ENCODE measurements at regions not wholly inside any gene's neighbourhood (a gene's known extent, or its start where the extent isn't known, plus 50 kb on each side); places are given as distances from the start of the nearest gene placed in this dataset.
A peak's percentile ranks its signal among the peaks of the same experiment; 100 is the strongest.

DNA sequence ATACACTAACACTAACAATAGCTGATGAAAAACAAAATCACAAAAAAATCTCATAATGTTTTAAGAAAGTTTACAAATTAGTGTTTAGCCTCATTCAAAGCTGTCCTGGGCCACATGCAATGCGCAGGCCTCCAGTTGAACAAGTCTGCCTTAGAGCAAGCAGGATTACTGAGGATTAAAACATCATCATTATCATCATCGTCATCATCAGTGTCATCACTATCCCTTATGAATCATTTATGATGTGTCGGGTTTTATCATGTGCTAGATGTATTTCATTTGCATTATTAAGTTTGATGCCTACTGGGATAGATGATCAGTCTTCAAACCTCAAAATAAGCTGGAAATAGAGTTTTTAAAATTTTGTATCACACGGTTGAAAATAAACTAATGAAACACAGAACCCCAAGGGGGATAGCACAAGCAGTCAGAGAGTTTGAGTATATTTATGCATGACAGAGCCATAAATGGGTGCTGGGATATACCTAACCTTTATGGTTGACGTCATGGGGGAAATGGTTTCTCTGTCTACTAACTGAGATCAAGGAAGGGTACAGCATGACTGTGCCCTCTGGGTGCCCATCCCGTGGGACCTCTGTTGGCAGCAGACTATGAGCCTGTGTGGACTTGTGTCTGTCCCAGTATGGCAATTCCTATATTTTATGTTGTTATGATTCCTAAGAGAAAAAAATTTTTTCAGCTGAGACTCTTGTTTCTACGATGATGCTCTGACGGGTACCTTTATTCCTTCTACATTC lies 150.3 kb upstream of the ADRA1B start:
- POLR2A ChIA-PET, result no interaction called here
- CTCF ChIA-PET, result no interaction called here
- Mint-ChIP-seq H3K27me3 (peaks cover 25% of the 10 kb centered on the region), H3K36me3 (ENCODE audit: low read depth) (no peaks in the 10 kb centered on the region), H3K27ac (no peak overlapping the region), H3K4me3 (no peak overlapping the region), H3K9me3 (ENCODE audit: low read depth) (no peaks in the 10 kb centered on the region), H3K4me1 (peaks cover 10% of the 10 kb centered on the region)
- ATAC-seq (no peak), DNase-seq (no peak)
- intact Hi-C loops (cut with DNase I, micrococcal nuclease), result no loop called here

DNA sequence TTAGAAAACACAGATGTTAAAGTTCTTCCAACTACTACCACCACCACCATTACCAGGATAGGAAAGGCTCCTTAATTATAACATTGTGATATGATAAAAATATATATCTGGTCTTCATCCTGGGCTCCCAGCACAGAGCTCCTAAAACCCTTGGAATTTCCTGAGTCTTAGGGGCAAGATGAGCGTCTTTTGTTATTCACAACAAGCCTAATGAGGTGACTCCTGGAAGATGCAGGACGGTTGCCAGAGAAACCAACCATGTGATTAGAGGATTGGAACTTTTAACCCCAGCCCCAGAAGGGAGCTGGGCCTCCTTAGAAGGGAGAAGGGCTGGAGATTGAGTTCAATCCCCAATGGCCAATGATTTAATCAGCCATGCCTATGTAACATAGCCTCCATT lies 148.0 kb upstream of the ADRA1B start:
- intact Hi-C loops (cut with DNase I, micrococcal nuclease), result no loop called here
- Mint-ChIP-seq H3K4me3 (no peak overlapping the region), H3K4me1 (peaks cover 14% of the 10 kb centered on the region), H3K27ac (no peak overlapping the region), H3K36me3 (ENCODE audit: low read depth) (no peaks in the 10 kb centered on the region), H3K27me3 (peaks cover 28% of the 10 kb centered on the region), H3K9me3 (ENCODE audit: low read depth) (no peaks in the 10 kb centered on the region)
- CTCF ChIA-PET, result no interaction called here
- DNase-seq, result no peak
- POLR2A ChIA-PET, result no interaction called here
- ATAC-seq, result no peak

DNA sequence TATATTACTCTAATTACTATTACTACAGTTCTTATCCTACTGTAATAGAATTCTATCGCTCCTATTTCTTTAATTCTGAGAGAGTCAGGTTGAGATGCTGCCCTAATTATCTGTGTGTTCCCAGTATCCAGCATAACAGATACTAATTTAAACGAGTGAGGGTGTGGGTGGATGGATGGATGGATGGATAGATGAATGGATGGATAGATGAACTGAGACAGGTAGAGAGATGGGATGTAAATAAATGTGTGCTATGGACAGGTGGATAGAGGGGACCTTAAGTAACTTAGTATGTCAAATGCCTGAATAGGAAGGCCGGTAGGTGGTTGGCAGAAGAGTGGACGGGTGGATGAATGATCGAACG lies 143.6 kb upstream of the ADRA1B start:
- intact Hi-C loops (cut with DNase I, micrococcal nuclease), result loop anchor here (1.0 to 10.0 kb wide), 5 partner anchors 315 to 598 kb away; no protein-coding TSS in a partner anchor
- H3K36me3 Mint-ChIP-seq (ENCODE audit: low read depth), result no peaks in the 10 kb centered on the region
- H3K4me1 Mint-ChIP-seq, result peaks cover 17% of the 10 kb centered on the region
- no peak for ATAC-seq
- ChIA-PET POLR2A (no interaction called here), CTCF (no interaction called here)
- H3K9me3 Mint-ChIP-seq (ENCODE audit: low read depth), result peaks cover 2% of the 10 kb centered on the region
- DNase-seq, result no peak
- peak overlapping the region; percentile 61 for H3K27ac Mint-ChIP-seq
- peaks cover 47% of the 10 kb centered on the region for H3K27me3 Mint-ChIP-seq
- peak overlapping the region; percentile 30 for H3K4me3 Mint-ChIP-seq

DNA sequence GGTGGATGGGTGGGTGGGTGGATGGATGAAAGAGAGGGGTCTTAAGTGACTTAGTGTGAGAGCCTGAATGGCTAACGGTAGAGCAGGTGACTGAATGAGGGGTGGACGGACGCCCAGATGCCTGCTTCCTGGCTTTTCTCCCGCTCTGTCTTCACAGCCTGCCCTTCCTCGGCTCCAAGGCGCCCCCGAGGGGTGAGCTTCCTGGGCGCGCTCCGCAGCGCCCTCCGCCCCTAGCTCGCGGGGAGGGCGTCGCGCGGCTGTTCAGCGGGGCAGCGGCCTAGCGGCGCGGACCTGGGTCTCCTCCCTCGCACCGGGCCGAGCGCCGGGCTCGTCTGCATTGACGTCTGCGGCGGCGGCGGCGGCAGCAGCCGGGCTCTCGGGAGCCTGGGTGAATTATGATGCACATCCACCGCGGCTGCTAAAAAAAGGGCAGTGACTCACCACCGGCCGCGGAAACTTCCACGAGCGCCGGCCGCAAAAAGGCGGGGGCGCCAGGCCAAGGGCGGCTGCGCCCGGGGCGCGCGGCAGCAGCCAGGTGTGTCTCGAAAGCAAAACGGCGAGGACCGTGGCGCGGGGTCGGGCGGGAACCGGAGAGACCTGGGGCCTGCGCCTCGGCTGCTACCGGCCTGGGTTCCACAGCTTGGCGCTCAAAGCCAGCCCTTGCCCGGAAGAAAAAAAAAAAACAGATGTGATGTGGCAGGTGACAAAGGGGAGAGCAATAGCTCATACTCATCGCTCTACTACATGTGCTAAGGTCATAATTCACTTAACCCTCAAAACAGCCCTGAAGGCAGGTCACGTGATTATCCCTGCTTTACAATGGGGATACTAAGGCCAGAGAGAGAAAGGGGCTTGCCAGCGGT lies 143.0 kb upstream of the ADRA1B start:
- H3K27ac Mint-ChIP-seq, result peak overlapping the region; percentile 37
- H3K4me3 Mint-ChIP-seq, result peak overlapping the region; percentile 30

DNA sequence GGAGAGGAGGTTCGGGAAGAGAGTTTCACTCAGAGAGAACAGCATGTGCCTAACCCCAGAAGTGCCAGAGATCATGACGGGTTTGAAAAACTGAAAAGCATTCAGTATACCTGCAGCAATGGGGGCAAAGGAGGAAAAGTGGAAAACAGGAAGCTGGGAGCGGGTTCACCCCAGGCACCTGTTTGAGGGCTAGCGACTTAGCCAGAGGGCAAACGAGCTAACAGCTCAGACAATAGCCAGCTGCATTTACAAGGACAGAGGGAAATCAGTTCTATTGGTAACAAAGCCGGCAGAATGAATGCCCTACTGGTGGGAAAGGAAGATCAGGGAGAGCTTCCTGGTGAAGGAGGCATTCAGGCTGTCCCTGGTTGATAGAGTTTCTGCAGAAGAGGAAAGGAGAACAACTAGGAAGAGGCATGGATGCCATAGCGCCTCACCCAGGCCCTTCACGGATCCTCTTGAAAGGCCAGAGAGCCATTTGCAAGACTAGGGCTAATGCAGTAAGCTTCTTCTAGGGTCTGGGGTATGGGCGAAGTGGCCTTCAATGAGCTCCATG lies 141.7 kb upstream of the ADRA1B start:
- intact Hi-C loops (cut with DNase I, micrococcal nuclease), result loop anchor here in 1 of 2 experiments (5.0 to 10.0 kb wide), 2 partner anchors 437 to 600 kb away; no protein-coding TSS in a partner anchor
- peaks cover 42% of the 10 kb centered on the region for H3K27me3 Mint-ChIP-seq
- no peaks in the 10 kb centered on the region for H3K36me3 Mint-ChIP-seq (ENCODE audit: low read depth)
- ChIA-PET CTCF (interaction anchor here (1.5 kb wide), 1 partner anchor 259 kb away, joined by 4 read pairs; no protein-coding TSS in a partner anchor), POLR2A (no interaction called here)
- DNase-seq (no peak), ATAC-seq (no peak)
- H3K9me3 Mint-ChIP-seq (ENCODE audit: low read depth), result peaks cover 2% of the 10 kb centered on the region
- H3K4me3 Mint-ChIP-seq, result no peak overlapping the region
- H3K27ac Mint-ChIP-seq, result no peak overlapping the region
- peaks cover 24% of the 10 kb centered on the region for H3K4me1 Mint-ChIP-seq

More for the DNA sequence above, 143.0 kb upstream of the ADRA1B start:
- Mint-ChIP-seq H3K36me3 (ENCODE audit: low read depth) (no peaks in the 10 kb centered on the region), H3K9me3 (ENCODE audit: low read depth) (peaks cover 2% of the 10 kb centered on the region), H3K27me3 (peaks cover 46% of the 10 kb centered on the region), H3K4me1 (peaks cover 17% of the 10 kb centered on the region)
- ATAC-seq (peak; percentile 91), DNase-seq (peak; percentile 92)
- POLR2A ChIA-PET, result interaction anchor here (0.6 kb wide), 1 partner anchor 269 kb away, joined by 3 read pairs; no protein-coding TSS in a partner anchor
- CTCF ChIA-PET, result interaction anchor here (1.5 kb wide), 1 partner anchor 257 kb away, joined by 4 read pairs; no protein-coding TSS in a partner anchor
- intact Hi-C loops (cut with DNase I, micrococcal nuclease), result loop anchor here (1.0 to 10.0 kb wide), 5 partner anchors 316 to 598 kb away; no protein-coding TSS in a partner anchor

DNA sequence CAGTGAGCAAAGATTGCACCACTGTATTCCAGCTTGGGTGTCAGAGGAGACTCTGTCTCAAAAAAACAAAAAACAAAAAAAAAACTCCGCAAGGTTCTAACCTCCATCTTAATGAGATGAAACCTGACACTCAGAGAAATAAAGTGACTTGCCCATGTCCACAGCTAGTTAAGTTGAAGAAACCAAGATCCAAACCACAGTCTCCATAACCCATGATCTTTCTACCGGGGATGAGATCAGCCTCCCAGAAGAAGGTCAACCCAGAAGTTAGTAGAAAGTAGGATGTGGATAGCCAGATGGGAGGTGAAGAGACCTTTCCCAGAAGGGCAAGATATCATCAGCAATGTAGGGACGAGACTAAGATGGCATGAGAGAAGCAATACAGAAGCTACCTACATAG lies 140.4 kb upstream of the ADRA1B start:
- ATAC-seq (no peak), DNase-seq (no peak)
- Mint-ChIP-seq H3K9me3 (ENCODE audit: low read depth) (peaks cover 2% of the 10 kb centered on the region), H3K27ac (no peak overlapping the region), H3K27me3 (peaks cover 43% of the 10 kb centered on the region), H3K4me3 (no peak overlapping the region), H3K4me1 (peaks cover 31% of the 10 kb centered on the region), H3K36me3 (ENCODE audit: low read depth) (no peaks in the 10 kb centered on the region)
- intact Hi-C loops (cut with DNase I, micrococcal nuclease), result loop anchor here in 1 of 2 experiments (10.0 kb wide), 1 partner anchor 601 kb away; no protein-coding TSS in a partner anchor
- ChIA-PET POLR2A (interaction anchor here (0.6 kb wide), 1 partner anchor 839 kb away, joined by 3 read pairs; no protein-coding TSS in a partner anchor), CTCF (no interaction called here)

DNA sequence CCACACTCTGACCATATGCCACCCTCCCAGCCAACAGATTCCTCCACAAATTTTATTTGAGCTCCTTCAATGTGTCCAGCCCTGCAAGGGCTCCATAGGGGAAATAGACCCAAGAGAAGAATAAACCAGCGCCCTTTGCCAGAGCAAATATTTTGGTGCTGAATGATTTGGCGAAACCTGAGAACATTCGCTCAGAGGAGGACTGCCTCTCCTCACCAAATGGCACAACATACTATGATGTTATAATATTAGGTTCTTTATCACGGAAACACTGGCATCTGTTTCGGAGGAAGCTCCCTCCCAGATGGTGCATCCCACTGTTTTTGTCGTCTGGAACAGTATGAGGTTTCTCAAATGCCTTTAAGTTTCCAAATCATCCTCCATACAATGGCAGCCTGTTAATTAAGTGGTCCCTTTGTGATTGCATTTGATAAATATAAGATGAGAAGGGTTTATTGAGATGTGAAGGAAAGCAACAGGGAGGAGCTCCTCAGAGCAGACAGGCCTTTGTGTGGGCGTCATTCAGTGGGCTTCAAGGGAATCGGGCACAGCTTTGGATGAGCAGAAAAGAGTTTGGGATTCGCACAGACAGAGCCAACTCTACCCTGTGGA lies 139.1 kb upstream of the ADRA1B start:
- Mint-ChIP-seq H3K4me1 (peaks cover 34% of the 10 kb centered on the region), H3K36me3 (ENCODE audit: low read depth) (no peaks in the 10 kb centered on the region), H3K27ac (no peak overlapping the region), H3K9me3 (ENCODE audit: low read depth) (peaks cover 2% of the 10 kb centered on the region), H3K27me3 (peaks cover 45% of the 10 kb centered on the region), H3K4me3 (no peak overlapping the region)
- CTCF ChIA-PET, result interaction anchor here (0.6 kb wide), 1 partner anchor 928 kb away, joined by 3 read pairs; no protein-coding TSS in a partner anchor
- ATAC-seq (no peak), DNase-seq (no peak)
- POLR2A ChIA-PET, result no interaction called here
- intact Hi-C loops (cut with DNase I, micrococcal nuclease), result loop anchor here in 1 of 2 experiments (1.0 to 10.0 kb wide), 2 partner anchors 321 to 602 kb away; no protein-coding TSS in a partner anchor

DNA sequence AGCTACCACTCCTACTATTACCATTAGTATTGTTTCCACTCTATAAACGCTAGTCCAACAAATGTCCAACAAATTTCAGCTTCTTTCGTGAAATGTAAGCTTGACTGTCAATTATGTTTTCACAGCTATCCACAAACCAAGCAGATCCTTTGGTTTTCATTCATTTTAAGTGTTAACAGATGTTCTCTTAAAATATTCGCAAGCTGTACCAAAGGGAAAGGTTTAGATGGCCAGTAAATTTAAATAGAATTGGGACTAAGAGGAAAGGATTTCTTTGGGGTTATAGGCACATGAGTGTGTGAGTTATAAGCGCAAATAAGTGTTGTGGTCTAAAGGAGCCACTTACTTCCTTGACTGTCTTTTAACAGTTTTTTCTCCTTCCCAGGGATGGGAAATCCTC lies 136.8 kb upstream of the ADRA1B start:
- peaks cover 2% of the 10 kb centered on the region for H3K9me3 Mint-ChIP-seq (ENCODE audit: low read depth)
- ChIA-PET CTCF (interaction anchor here (0.7 to 1.0 kb wide), 2 partner anchors 16 to 461 kb away, joined by 3 read pairs; no protein-coding TSS in a partner anchor), POLR2A (no interaction called here)
- peaks cover 23% of the 10 kb centered on the region for H3K4me1 Mint-ChIP-seq
- DNase-seq (no peak), ATAC-seq (no peak)
- no peak overlapping the region for H3K4me3 Mint-ChIP-seq
- no peak overlapping the region for H3K27ac Mint-ChIP-seq
- intact Hi-C loops (cut with DNase I, micrococcal nuclease), result loop anchor here (2.0 to 10.0 kb wide), 3 partner anchors 321 to 605 kb away; no protein-coding TSS in a partner anchor
- peaks cover 44% of the 10 kb centered on the region for H3K27me3 Mint-ChIP-seq
- H3K36me3 Mint-ChIP-seq (ENCODE audit: low read depth), result no peaks in the 10 kb centered on the region

DNA sequence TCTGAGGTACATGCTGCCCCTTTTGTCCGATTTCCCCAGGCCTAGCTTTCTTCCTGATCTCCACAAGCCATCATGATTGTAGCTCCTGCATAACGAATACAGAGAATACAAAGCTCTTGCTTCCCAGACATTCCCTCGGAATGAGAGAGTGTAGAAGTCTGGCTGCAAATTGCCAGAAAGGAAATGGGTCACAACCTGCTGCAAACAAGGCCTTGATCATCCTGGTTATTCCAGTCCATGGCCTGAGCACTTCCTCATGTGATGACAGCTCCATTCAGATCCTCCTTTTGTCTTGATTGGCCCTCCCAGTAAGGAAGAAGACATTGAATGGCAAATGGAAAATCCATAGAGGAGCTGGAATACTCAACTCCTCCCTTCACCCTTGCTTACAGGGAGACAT lies 136.0 kb upstream of the ADRA1B start:
- no peak overlapping the region for H3K4me3 Mint-ChIP-seq
- H3K27ac Mint-ChIP-seq, result peak overlapping the region; percentile 5

DNA sequence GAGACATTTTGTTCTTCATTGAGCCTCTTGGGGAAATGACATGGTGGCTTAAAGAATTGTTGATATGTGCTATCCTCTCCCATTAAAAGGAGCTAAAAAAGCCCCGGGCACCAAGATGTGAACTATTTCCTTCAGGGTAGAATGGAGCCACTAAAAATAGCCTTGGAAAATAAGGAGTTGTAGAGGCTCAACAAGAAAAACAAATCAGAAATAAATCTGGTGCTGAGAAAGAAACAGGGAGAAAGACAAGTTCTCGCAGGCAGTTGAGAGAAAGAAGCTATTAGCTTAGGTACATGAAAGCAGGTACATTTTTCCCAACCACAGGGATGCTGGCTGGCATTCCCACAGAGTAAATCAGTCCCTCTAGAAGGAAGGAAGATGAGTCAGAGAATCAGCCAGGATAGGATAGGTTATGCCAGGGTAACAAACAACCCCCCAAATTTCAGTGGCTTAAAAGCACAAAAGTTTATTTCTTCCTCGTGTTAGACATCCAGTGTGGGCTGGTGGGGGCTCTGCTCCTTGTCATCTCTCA lies 134.6 kb upstream of the ADRA1B start:
- CTCF ChIA-PET, result no interaction called here
- no peak overlapping the region for H3K27ac Mint-ChIP-seq
- peaks cover 39% of the 10 kb centered on the region for H3K27me3 Mint-ChIP-seq
- peaks cover 18% of the 10 kb centered on the region for H3K4me1 Mint-ChIP-seq
- H3K4me3 Mint-ChIP-seq, result no peak overlapping the region
- intact Hi-C loops (cut with DNase I, micrococcal nuclease), result no loop called here
- ATAC-seq, result no peak
- H3K36me3 Mint-ChIP-seq (ENCODE audit: low read depth), result no peaks in the 10 kb centered on the region
- H3K9me3 Mint-ChIP-seq (ENCODE audit: low read depth), result no peaks in the 10 kb centered on the region
- DNase-seq, result no peak
- POLR2A ChIA-PET, result no interaction called here

More for the DNA sequence above, 136.0 kb upstream of the ADRA1B start:
- ChIA-PET CTCF (interaction anchor here (1.0 kb wide), 1 partner anchor 462 kb away, joined by 3 read pairs; no protein-coding TSS in a partner anchor), POLR2A (no interaction called here)
- ATAC-seq (no peak), DNase-seq (no peak)
- intact Hi-C loops (cut with DNase I, micrococcal nuclease), result no loop called here
- peaks cover 39% of the 10 kb centered on the region for H3K27me3 Mint-ChIP-seq
- H3K4me1 Mint-ChIP-seq, result peaks cover 22% of the 10 kb centered on the region
- peaks cover under 1% of the 10 kb centered on the region for H3K9me3 Mint-ChIP-seq (ENCODE audit: low read depth)
- no peaks in the 10 kb centered on the region for H3K36me3 Mint-ChIP-seq (ENCODE audit: low read depth)

All from activated CD4-positive, alpha-beta T cell treated with anti-CD3 and anti-CD28 coated beads for 36 hours (primary cell).